Middle frontal gyrus (tissue), 1 donor: ENCODE measurements at regions not wholly inside any gene's neighbourhood (a gene's known extent, or its start where the extent isn't known, plus 50 kb on each side); places are given as distances from the start of the nearest gene placed in this dataset.
"Not testable (repeated sequence)": the region's sequence is repeated elsewhere in the genome, so short reads cannot be mapped to it uniquely, and the experiment has no call there.

Experiments used
- DNase-seq: peaks from one replicate; pipeline ENCODE4 v3.0.0-alpha.2; 2015; ENCODE audit warnings: low spot score; ENCODE audit errors: extremely low spot score

GRCh38 chr14:58730792-58731464 is 93.2 kb downstream of the DACT1 start:
- DNase-seq: no peak

GRCh38 chr14:58731465-58732293 is 93.9 kb downstream of the DACT1 start:
- no peak for DNase-seq

- no peak for DNase-seq
These were observed 94.6 kb downstream of the DACT1 start for GRCh38 chr14:58732387-58732786.

GRCh38 chr14:58733451-58734208 is 95.9 kb downstream of the DACT1 start:
- no peak for DNase-seq

- DNase-seq: no peak
These were observed 97.8 kb downstream of the DACT1 start for GRCh38 chr14:58735596-58735995.

- DNase-seq: no peak
These were observed 98.8 kb downstream of the DACT1 start for GRCh38 chr14:58736606-58737005.

GRCh38 chr14:58737511-58737910 is 99.7 kb downstream of the DACT1 start:
- no peak for DNase-seq

GRCh38 chr14:58738189-58738836 is 100.6 kb downstream of the DACT1 start:
- DNase-seq: no peak

- no peak for DNase-seq
These were observed 101.1 kb downstream of the DACT1 start for GRCh38 chr14:58738876-58739275.

- no peak for DNase-seq
These were observed 101.9 kb downstream of the DACT1 start for GRCh38 chr14:58739674-58740073.

GRCh38 chr14:58740379-58740935 is 102.7 kb downstream of the DACT1 start:
- no peak for DNase-seq

GRCh38 chr14:58744801-58745394 is 107.1 kb downstream of the DACT1 start:
- DNase-seq: no peak

- no peak for DNase-seq
These were observed 108.5 kb downstream of the DACT1 start for GRCh38 chr14:58746261-58746660.

GRCh38 chr14:58746701-58747100 is 108.9 kb downstream of the DACT1 start:
- no peak for DNase-seq

- no peak for DNase-seq
These were observed 109.4 kb downstream of the DACT1 start for GRCh38 chr14:58747181-58747580.

GRCh38 chr14:58748251-58748650 is 110.5 kb downstream of the DACT1 start:
- not testable (repeated sequence) for DNase-seq

- DNase-seq: no peak
These were observed 111.4 kb downstream of the DACT1 start for GRCh38 chr14:58749066-58749669.

- no peak for DNase-seq
These were observed 112.8 kb downstream of the DACT1 start for GRCh38 chr14:58750321-58751269.

GRCh38 chr14:58751788-58752187 is 114.0 kb downstream of the DACT1 start:
- DNase-seq: no peak
